Fibroblast of skin of scalp (primary cell): ENCODE measurements at regions not wholly inside any gene's neighbourhood (a gene's known extent, or its start where the extent isn't known, plus 50 kb on each side); places are given as distances from the start of the nearest gene placed in this dataset.

Source experiments
- DNase-seq: peaks from one replicate; pipeline ENCODE4 v3.0.0-alpha.2; 2013

- DNase-seq, result peak; percentile 29
These were observed 253.6 kb downstream of the EPHA4 start for GRCh38 chr2:221318376-221319130.

- DNase-seq, result no peak
These were observed 249.4 kb downstream of the EPHA4 start for GRCh38 chr2:221322741-221323140.

- no peak for DNase-seq
These were observed 248.6 kb downstream of the EPHA4 start for GRCh38 chr2:221323513-221323912.

GRCh38 chr2:221330436-221330835 is 241.7 kb downstream of the EPHA4 start:
- DNase-seq, result peak; percentile 26

- DNase-seq, result peak; percentile 43
These were observed 237.5 kb downstream of the EPHA4 start for GRCh38 chr2:221334481-221335218.

GRCh38 chr2:221335219-221335752 is 236.8 kb downstream of the EPHA4 start:
- no peak for DNase-seq

- DNase-seq, result no peak
These were observed 235.1 kb downstream of the EPHA4 start for GRCh38 chr2:221336967-221337366.

- no peak for DNase-seq
These were observed 234.0 kb downstream of the EPHA4 start for GRCh38 chr2:221337957-221338685.

- no peak for DNase-seq
These were observed 229.7 kb downstream of the EPHA4 start for GRCh38 chr2:221342388-221342787.

- DNase-seq, result no peak
These were observed 228.6 kb downstream of the EPHA4 start for GRCh38 chr2:221343524-221343923.

- DNase-seq, result no peak
These were observed 226.6 kb downstream of the EPHA4 start for GRCh38 chr2:221345516-221345915.

- no peak for DNase-seq
These were observed 225.7 kb downstream of the EPHA4 start for GRCh38 chr2:221346411-221346810.

GRCh38 chr2:221347471-221347870 is 224.6 kb downstream of the EPHA4 start:
- DNase-seq, result no peak

GRCh38 chr2:221350616-221351015 is 221.5 kb downstream of the EPHA4 start:
- DNase-seq, result no peak

- DNase-seq, result no peak
These were observed 218.9 kb downstream of the EPHA4 start for GRCh38 chr2:221353201-221353600.

- no peak for DNase-seq
These were observed 211.8 kb downstream of the EPHA4 start for GRCh38 chr2:221360312-221360711.

- DNase-seq, result no peak
These were observed 211.4 kb downstream of the EPHA4 start for GRCh38 chr2:221360742-221361141.

GRCh38 chr2:221361633-221362032 is 210.5 kb downstream of the EPHA4 start:
- DNase-seq, result no peak

- DNase-seq, result no peak
These were observed 207.4 kb downstream of the EPHA4 start for GRCh38 chr2:221364672-221365071.
